A549 (cell line): ENCODE measurements at regions not wholly inside any gene's neighbourhood (a gene's known extent, or its start where the extent isn't known, plus 50 kb on each side); places are given as distances from the start of the nearest gene placed in this dataset.

ENCODE experiments used
- ATAC-seq, 2 experiments: fragments of 200-7000 bp in 1 of 2; fragments of >200 bp in 1 of 2; cut with Nextera tagmentation in 1 of 2; cut with Tn5 transposase in 1 of 2; 3 replicates each; pipeline versions ENCODE4 v1.8.0 to v1.9.1; 2018 to 2020; ENCODE audit warnings: mild to moderate bottlenecking in 1 of 2, moderate library complexity in 1 of 2
- CTCF ChIA-PET: fragments of 300-600 bp; sonication (Branson Sonifier 250); formaldehyde crosslinking; extraction: SDS; loops from one replicate; lab custom pipeline; 2021; ENCODE audit warnings: antibody characterized with exemption, inconsistent platforms; lab: Yijun Ruan, JAX
- POLR2A ChIA-PET: fragments of 350-600 bp; formaldehyde crosslinking; extraction: SDS; loops from one replicate; lab custom pipeline; 2021; ENCODE audit warnings: antibody characterized with exemption, inconsistent platforms; lab: Yijun Ruan, JAX
- DNase-seq, 2 experiments: peaks; one replicate each; pipeline versions ENCODE4 v3.0.0 to v3.0.0-alpha.2; 2011 to 2016; ENCODE audit warnings: low read depth in 1 of 2, low spot score in 1 of 2
- FAIRE-seq: peaks from 2 replicates; lab custom pipeline; 2011; peaks lifted over from hg19 to GRCh38; lab: Jason Lieb, UNC
- H3K27ac ChIP-seq, 2 experiments: fragments of >200 bp; sonication (Bioruptor Twin); formaldehyde crosslinking; 3 replicates each; pipeline ENCODE4 v1.5.1; 2016 to 2017
- H3K4me1 ChIP-seq: fragments of >200 bp; sonication (Bioruptor Twin); formaldehyde crosslinking; 3 replicates; pipeline ENCODE4 v1.6.1; 2016
- H3K4me2 ChIP-seq: fragments of >200 bp; sonication (Bioruptor Twin); formaldehyde crosslinking; 3 replicates; pipeline ENCODE4 v1.6.1; 2016
- H3K4me3 ChIP-seq: fragments of >200 bp; sonication (Bioruptor Twin); formaldehyde crosslinking; 3 replicates; pipeline ENCODE4 v1.5.1; 2016
- H3K9me3 ChIP-seq: fragments of >200 bp; sonication (Bioruptor Twin); formaldehyde crosslinking; 3 replicates; pipeline ENCODE4 v1.6.1; 2016
- BHLHE40 ChIP-seq: IDR thresholded peaks from 2 replicates; pipeline ENCODE4 v1.6.1; 2012; ENCODE audit warnings: low read depth, low read length, inconsistent platforms
- CBX2 ChIP-seq: fragments of 200-600 bp; sonication (generic); IDR thresholded peaks from 2 replicates; pipeline ENCODE4 v1.6.1; 2016; ENCODE audit warnings: low read depth, mild to moderate bottlenecking, borderline replicate concordance
- CBX8 ChIP-seq: fragments of 200-600 bp; sonication (generic); IDR thresholded peaks from 2 replicates; pipeline ENCODE4 v1.6.1; 2016
- CHD2 ChIP-seq: fragments of 150-350 bp; IDR thresholded peaks from 2 replicates; pipeline ENCODE4 v1.6.1; 2014; ENCODE audit warnings: low read length; ENCODE audit not compliant: partially characterized antibody
- CHD4 ChIP-seq: fragments of 200-600 bp; sonication (generic); IDR thresholded peaks from 2 replicates; pipeline ENCODE4 v1.6.1; 2016; ENCODE audit warnings: antibody characterized with exemption, mild to moderate bottlenecking, borderline replicate concordance
- EHF ChIP-seq: fragments of 250-450 bp; sonication (Bioruptor Pico); IDR thresholded peaks from 2 replicates; pipeline ENCODE4 v1.5.0; 2020; ENCODE audit warnings: mild to moderate bottlenecking
- EHMT2 ChIP-seq: fragments of 200-600 bp; sonication (generic); IDR thresholded peaks from 2 replicates; pipeline ENCODE4 v1.6.1; 2016; ENCODE audit warnings: antibody characterized with exemption, low read depth, mild to moderate bottlenecking, moderate library complexity
- EP300 ChIP-seq, 2 experiments: fragments of >200 bp; sonication (Bioruptor Twin); formaldehyde crosslinking; IDR thresholded peaks; 2 replicates in 1 of 2; 3 replicates in 1 of 2; pipeline ENCODE4 v1.6.1; 2016 to 2017
- FOSB ChIP-seq: fragments of 250-450 bp; sonication (Bioruptor Pico); IDR thresholded peaks from 2 replicates; pipeline ENCODE4 v1.5.0; 2020; ENCODE audit warnings: mild to moderate bottlenecking, moderate library complexity
- GATA3 ChIP-seq: IDR thresholded peaks from 2 replicates; pipeline ENCODE4 v1.6.1; 2012; ENCODE audit warnings: borderline replicate concordance
- HDAC2 ChIP-seq: fragments of 200-600 bp; sonication (generic); IDR thresholded peaks from 2 replicates; pipeline ENCODE4 v1.6.1; 2016
- HES2 ChIP-seq: fragments of >200 bp; sonication (Bioruptor Twin); formaldehyde crosslinking; IDR thresholded peaks from 2 replicates; pipeline ENCODE4 v1.6.1; 2016
- HEYL ChIP-seq: fragments of 250-450 bp; sonication (Bioruptor Pico); IDR thresholded peaks from 2 replicates; pipeline ENCODE4 v1.8.0; 2021; ENCODE audit warnings: mild to moderate bottlenecking, moderate library complexity
- HOXA7 ChIP-seq: fragments of 250-450 bp; sonication (Bioruptor Pico); IDR thresholded peaks from 2 replicates; pipeline ENCODE4 v1.5.0; 2020; ENCODE audit warnings: mild to moderate bottlenecking, moderate library complexity
- KDM1A ChIP-seq: fragments of 200-600 bp; sonication (generic); IDR thresholded peaks from 2 replicates; pipeline ENCODE4 v1.6.1; 2016; ENCODE audit warnings: low read depth, mild to moderate bottlenecking
- MAX ChIP-seq: IDR thresholded peaks from 2 replicates; pipeline ENCODE4 v1.6.1; 2012
- MYC ChIP-seq: IDR thresholded peaks from 2 replicates; pipeline ENCODE4 v1.6.1; 2012; ENCODE audit warnings: mild to moderate bottlenecking, inconsistent platforms, low read length, improper control_type of control experiment, borderline replicate concordance
- NFE2L2 ChIP-seq: fragments of 150-350 bp; conservative IDR thresholded peaks from 2 replicates; pipeline ENCODE4 v1.6.1; 2014; ENCODE audit warnings: low read length
- PHF8 ChIP-seq: fragments of 200-600 bp; sonication (generic); IDR thresholded peaks from 2 replicates; pipeline ENCODE4 v1.6.1; 2016; ENCODE audit warnings: low read depth, mild to moderate bottlenecking, antibody characterized with exemption, moderate library complexity, borderline replicate concordance
- POLR2A ChIP-seq: IDR thresholded peaks from 2 replicates; pipeline ENCODE4 v1.6.1; 2012; ENCODE audit warnings: mild to moderate bottlenecking, low read length
- RAD21 ChIP-seq, 2 experiments: fragments of >200 bp in 1 of 2; sonication (Bioruptor Twin) in 1 of 2; formaldehyde crosslinking in 1 of 2; IDR thresholded peaks in 1 of 2; conservative IDR thresholded peaks in 1 of 2; 2 replicates in 1 of 2; 3 replicates in 1 of 2; pipeline ENCODE4 v1.6.1; 2012 to 2018; ENCODE audit warnings: inconsistent platforms in 1 of 2
- RFX5 ChIP-seq: fragments of 450-650 bp; IDR thresholded peaks from 2 replicates; pipeline ENCODE4 v1.7.1; 2014; ENCODE audit warnings: antibody characterized with exemption, mild to moderate bottlenecking, moderate library complexity
- SMC3 ChIP-seq: fragments of >200 bp; sonication (Bioruptor Twin); formaldehyde crosslinking; IDR thresholded peaks from 3 replicates; pipeline ENCODE4 v1.6.1; 2018; ENCODE audit warnings: inconsistent platforms
- SREBF2 ChIP-seq: fragments of 450-650 bp; IDR thresholded peaks from 2 replicates; pipeline ENCODE4 v1.6.1; 2014; ENCODE audit warnings: mild to moderate bottlenecking, moderate library complexity
- ZC3H11A ChIP-seq: fragments of 450-650 bp; IDR thresholded peaks from 2 replicates; pipeline ENCODE4 v1.6.1; 2014; ENCODE audit warnings: antibody characterized with exemption, mild to moderate bottlenecking
- ZFP36 ChIP-seq: fragments of 450-650 bp; IDR thresholded peaks from 2 replicates; pipeline ENCODE4 v1.6.1; 2014; ENCODE audit warnings: borderline replicate concordance; ENCODE audit not compliant: partially characterized antibody
- ZSCAN20 ChIP-seq: fragments of 250-450 bp; sonication (Bioruptor Pico); IDR thresholded peaks from 2 replicates; pipeline ENCODE4 v1.8.0; 2022; ENCODE audit warnings: mild to moderate bottlenecking, moderate library complexity
- WGBS: methylation state at CpG from one replicate; pipeline ENCODE4 v1.1.6; 2017; ENCODE audit errors: missing lambda C conversion rate; 5-methylcytosine and 5-hydroxymethylcytosine counted together

- Histone ChIP-seq H3K4me1 (no peaks in the 10 kb centered on the region), H3K4me3 (no peak overlapping the region), H3K27ac (no peak overlapping the region), H3K9me3 (no peaks in the 10 kb centered on the region), H3K4me2 (no peak overlapping the region)
- ChIA-PET CTCF (interaction anchor here (0.5 kb wide), 1 partner anchor 108 kb away, joined by 3 read pairs; no protein-coding TSS in a partner anchor), POLR2A (no interaction called here)
- FAIRE-seq (no peak), DNase-seq (no peak), ATAC-seq (no peak)
- TF ChIP-seq EHMT2 (no peak), EP300 (IDR thresholded peaks at IDR 0.05) (no peak), ZFP36 (no peak), CHD2 (no peak), HEYL (CRISPR knock-in tag) (no peak), HOXA7 (no peak), MAX (no peak), SMC3 (no peak), EHF (CRISPR knock-in tag) (no peak), RFX5 (no peak), PHF8 (no peak), CBX2 (no peak)
- WGBS, result 11% methylated on average over 3 of the region's 3 CpGs
These were observed 84.1 kb downstream of the C11orf87 start for GRCh38 chr11:109506115-109506514.

GRCh38 chr11:109507331-109507730, 85.3 kb downstream of the C11orf87 start:
- no peak for DNase-seq
- TF ChIP-seq HEYL (CRISPR knock-in tag), result no peak
- TF ChIP-seq ZC3H11A, result no peak
- TF ChIP-seq CBX8, result no peak
- no peak for TF ChIP-seq MYC
- no peak for TF ChIP-seq HDAC2
- no peak for TF ChIP-seq EHF (CRISPR knock-in tag)
- no peak for TF ChIP-seq KDM1A
- no peak for TF ChIP-seq GATA3
- no peak for TF ChIP-seq CHD4
- TF ChIP-seq RFX5, result no peak
- no peak for TF ChIP-seq HES2
- TF ChIP-seq SMC3, result no peak
- TF ChIP-seq SREBF2, result no peak
- no peak for TF ChIP-seq RAD21 (conservative IDR thresholded peaks at IDR 0.05 in 1 of 2, IDR thresholded peaks at IDR 0.05 in 1 of 2)
- no peak for TF ChIP-seq ZSCAN20 (CRISPR knock-in tag)
- TF ChIP-seq FOSB, result no peak
- no peak for TF ChIP-seq BHLHE40
- TF ChIP-seq POLR2A, result no peak
- no peak for TF ChIP-seq CHD2
- TF ChIP-seq, all 56 proteins: peak for 0
- ChIA-PET POLR2A (no interaction called here), CTCF (no interaction called here)
- Histone ChIP-seq H3K4me2 (no peak overlapping the region), H3K27ac (no peak overlapping the region), H3K4me1 (no peaks in the 10 kb centered on the region), H3K4me3 (no peak overlapping the region), H3K9me3 (no peaks in the 10 kb centered on the region)
- WGBS, result 3% methylated on average over 4 of the region's 4 CpGs
- ATAC-seq, result no peak
- FAIRE-seq, result no peak

- FAIRE-seq, result no peak
- H3K4me3 ChIP-seq, result no peak overlapping the region
- DNase-seq, result no peak
- TF ChIP-seq KDM1A (no peak), EHF (CRISPR knock-in tag) (no peak), NFE2L2 (no peak)
- TF ChIP-seq, all 56 proteins: peak for 0
- CTCF ChIA-PET, result no interaction called here
- POLR2A ChIA-PET, result no interaction called here
- Histone ChIP-seq H3K9me3 (no peaks in the 10 kb centered on the region), H3K4me1 (no peaks in the 10 kb centered on the region), H3K4me2 (no peak overlapping the region), H3K27ac (no peak overlapping the region)
- WGBS, result 88% methylated on average over 1 of the region's 1 CpG
- ATAC-seq, result no peak
These were observed 86.0 kb downstream of the C11orf87 start for GRCh38 chr11:109507836-109508561.
